Posterior vena cava (tissue), 2 donors: ENCODE measurements at regions not wholly inside any gene's neighbourhood (a gene's known extent, or its start where the extent isn't known, plus 50 kb on each side); places are given as distances from the start of the nearest gene placed in this dataset.
"Not testable (repeated sequence)": the region's sequence is repeated elsewhere in the genome, so short reads cannot be mapped to it uniquely, and the experiment has no call there.

ENCODE experiments used
- DNase-seq: peaks from one replicate; pipeline ENCODE4 v3.0.0-alpha.2; 2020; ENCODE audit warnings: low spot score
- intact Hi-C, 2 donors: fragments of 100-400 bp; cut with DNase I; formaldehyde crosslinking; loops; one replicate each; pipeline versions ENCODE4 v1.14.1 to v1.14.2; 2022 to 2023
- donor health status: DM: yes; HTN: yes; CAD: no.
- donor health status: DM: yes; HTN: yes; CAD: no.

- peak; percentile 84 for DNase-seq
- intact Hi-C loops = no loop called here
These were observed 78.3 kb upstream of the ATXN3L start for GRCh38 chrX:13397878-13398818.

- intact Hi-C loops = no loop called here
These were observed 77.1 kb upstream of the ATXN3L start for GRCh38 chrX:13396924-13397323.

GRCh38 chrX:13389501-13389900, 69.6 kb upstream of the ATXN3L start:
- intact Hi-C loops = no loop called here

More at GRCh38 chrX:13396924-13397323, 77.1 kb upstream of the ATXN3L start:
- DNase-seq = no peak

DNA sequence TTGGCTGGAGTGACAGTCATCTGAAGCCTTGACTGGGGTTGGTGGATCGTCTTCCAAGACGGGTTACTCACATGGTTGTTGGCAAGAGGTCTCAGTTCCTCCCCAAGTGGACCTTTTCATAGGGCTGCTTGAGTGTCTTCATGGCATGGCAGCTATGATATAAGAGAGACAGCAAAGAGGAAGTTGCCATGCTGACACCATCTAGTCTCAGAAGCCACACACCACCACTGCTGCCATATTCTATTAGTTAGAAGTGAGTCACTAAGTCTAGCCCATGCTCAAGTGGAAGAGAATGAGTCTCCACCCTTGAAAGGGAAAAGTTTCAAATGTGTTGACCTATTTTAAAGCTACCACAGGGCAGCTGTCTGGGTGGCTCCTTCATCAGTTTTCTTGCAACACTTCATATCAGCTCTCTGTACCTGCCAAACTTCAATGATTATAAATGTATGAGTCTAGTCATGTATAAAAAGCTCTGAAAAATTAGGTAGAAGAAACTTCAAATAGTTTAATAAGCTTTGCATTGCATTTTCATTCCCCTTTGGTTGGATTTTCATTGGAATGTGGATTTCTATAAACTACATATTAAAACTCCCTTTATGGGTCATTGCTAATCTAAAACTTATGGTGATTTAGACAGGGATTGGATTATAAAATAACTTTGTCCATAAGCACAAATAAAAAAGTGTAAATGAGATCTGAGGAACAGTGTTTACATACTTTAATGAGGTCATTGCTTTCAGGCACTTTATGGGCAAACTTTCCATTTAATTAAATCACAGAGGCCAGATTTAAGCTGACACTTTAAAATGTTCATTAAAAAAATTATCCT, 68.0 kb upstream of the ATXN3L start:
- no peak for DNase-seq
- intact Hi-C loops = no loop called here

More at GRCh38 chrX:13389501-13389900, 69.6 kb upstream of the ATXN3L start:
- no peak for DNase-seq

- no peak for DNase-seq
These were observed 66.8 kb upstream of the ATXN3L start for GRCh38 chrX:13386636-13387035.

GRCh38 chrX:13386092-13386491, 66.2 kb upstream of the ATXN3L start:
- no peak for DNase-seq
- intact Hi-C loops = no loop called here

More at GRCh38 chrX:13386636-13387035, 66.8 kb upstream of the ATXN3L start:
- intact Hi-C loops = no loop called here

DNA sequence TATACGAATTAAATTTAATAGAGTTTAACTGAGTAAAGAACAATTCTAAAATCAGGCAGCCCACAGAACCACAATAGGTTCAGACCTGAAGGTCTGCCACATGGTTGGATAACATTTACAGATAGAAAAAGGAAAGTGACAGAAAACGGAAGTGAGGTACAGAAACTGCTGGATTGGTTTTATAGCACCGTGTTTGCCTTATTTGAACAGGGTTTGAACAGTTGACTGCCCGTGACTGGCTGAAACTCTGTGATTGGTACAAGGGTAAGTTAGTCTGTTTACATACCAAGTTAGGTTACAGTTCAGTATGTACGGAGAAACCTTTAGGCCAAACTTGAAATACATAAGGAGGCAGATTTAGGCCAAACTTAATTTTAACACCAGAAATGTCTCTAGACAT, 64.1 kb upstream of the ATXN3L start:
- DNase-seq = no peak
- intact Hi-C loops = no loop called here

DNA sequence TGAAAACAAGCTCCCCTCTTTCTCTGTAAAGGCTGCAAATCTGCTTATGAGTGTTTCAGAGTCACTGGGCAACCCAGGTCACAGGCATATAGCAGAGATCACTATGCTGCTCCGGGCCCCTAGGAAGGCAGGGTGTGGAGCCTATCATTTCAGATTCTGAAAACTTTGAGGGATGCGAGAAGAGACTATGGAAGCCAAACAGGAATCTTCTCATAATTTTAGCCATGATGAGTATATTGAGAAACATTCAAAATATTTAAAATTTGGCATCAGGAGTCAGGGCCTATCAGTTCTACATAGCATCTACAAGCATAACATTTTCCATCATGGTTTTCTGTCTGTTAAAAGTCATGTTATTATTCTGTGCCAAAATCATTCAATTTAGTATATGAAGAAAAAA, 61.7 kb upstream of the ATXN3L start:
- DNase-seq = no peak
- intact Hi-C loops = no loop called here

GRCh38 chrX:13380211-13380610, 60.4 kb upstream of the ATXN3L start:
- intact Hi-C loops = no loop called here
- no peak for DNase-seq

DNA sequence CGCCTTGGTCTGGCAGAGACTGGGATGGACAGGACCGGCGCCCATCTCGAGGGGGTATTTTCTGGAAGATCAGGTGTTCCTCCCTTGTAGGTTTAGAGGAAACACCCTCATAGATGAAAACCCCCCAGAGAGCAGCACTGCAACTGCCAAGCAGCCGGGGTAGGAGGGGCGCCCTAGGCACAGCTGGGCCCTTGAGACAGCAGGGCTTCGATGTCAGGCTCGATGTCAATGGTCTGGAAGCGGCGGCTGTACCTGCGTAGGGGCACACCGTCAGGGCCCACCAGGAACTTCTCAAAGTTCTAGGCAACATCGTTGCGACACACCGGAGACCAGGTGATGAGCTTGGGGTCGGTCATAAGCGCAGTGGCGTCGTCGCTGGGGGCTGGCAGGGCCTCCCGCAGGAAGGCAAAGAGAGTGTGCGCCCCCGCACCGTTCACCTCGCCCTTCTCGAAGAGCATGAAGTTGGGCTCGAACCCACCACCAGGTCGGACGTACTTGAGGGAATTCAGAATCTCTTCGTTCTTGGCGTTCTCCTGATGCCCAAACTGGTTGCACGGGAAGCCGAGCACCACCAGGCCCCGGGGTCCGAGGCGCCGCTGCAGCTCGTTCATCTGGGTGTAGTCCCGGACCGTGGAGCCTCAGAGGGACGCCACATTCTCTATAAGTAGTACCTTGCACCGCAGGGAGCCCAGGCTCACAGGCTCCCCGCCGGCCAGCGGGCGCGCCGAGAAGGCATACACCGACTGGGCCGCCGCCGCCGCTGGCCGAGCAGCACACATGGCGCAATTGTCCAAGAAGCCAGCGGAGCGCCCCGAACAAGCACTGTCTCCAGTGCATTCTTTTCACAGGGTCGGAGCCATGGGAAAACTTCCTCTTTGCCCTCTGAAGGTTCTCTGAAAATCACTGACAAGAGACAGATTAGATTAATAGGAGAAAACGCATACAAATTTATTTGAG, 59.0 kb upstream of the ATXN3L start:
- intact Hi-C loops = loop anchor here in 1 of 2 donors (10.0 kb wide), 2 partner anchors 106 to 254 kb away; no protein-coding TSS in a partner anchor
- DNase-seq = not testable (repeated sequence)

- DNase-seq = no peak
- intact Hi-C loops = loop anchor here in 1 of 2 donors (10.0 kb wide), 2 partner anchors 107 to 253 kb away; no protein-coding TSS in a partner anchor
These were observed 57.7 kb upstream of the ATXN3L start for GRCh38 chrX:13377550-13377934.

GRCh38 chrX:13376857-13377549, 57.1 kb upstream of the ATXN3L start:
- intact Hi-C loops = loop anchor here in 1 of 2 donors (10.0 kb wide), 2 partner anchors 108 to 252 kb away; no protein-coding TSS in a partner anchor
- DNase-seq = no peak

DNA sequence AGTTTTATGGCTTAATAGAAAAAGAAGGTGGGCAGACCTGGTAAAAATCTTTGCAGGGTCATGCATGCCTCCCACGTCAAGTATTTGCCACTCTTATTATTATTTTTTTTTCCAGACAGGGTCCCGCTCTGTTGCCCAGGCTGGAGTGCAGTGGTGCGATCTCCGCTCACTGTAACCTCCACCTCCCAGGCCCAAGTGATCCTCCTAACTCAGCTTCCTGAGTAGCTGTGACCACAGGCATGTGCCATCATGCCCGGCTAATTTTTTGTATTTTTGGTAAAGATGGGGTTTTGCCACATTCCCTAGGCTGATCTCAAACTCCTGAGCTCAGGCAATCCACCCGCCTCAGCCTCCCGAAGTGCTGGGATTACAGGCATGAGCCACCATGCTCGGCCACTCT, 55.7 kb upstream of the ATXN3L start:
- DNase-seq = not testable (repeated sequence)
- intact Hi-C loops = loop anchor here in 1 of 2 donors (10.0 kb wide), 2 partner anchors 109 to 251 kb away; no protein-coding TSS in a partner anchor

GRCh38 chrX:13374364-13374763, 54.5 kb upstream of the ATXN3L start:
- intact Hi-C loops = loop anchor here in 1 of 2 donors (10.0 kb wide), 2 partner anchors 110 to 250 kb away; no protein-coding TSS in a partner anchor
- DNase-seq = no peak

GRCh38 chrX:13373431-13374187, 53.8 kb upstream of the ATXN3L start:
- intact Hi-C loops = loop anchor here in 1 of 2 donors (10.0 kb wide), 2 partner anchors 111 to 249 kb away; no protein-coding TSS in a partner anchor
- no peak for DNase-seq

DNA sequence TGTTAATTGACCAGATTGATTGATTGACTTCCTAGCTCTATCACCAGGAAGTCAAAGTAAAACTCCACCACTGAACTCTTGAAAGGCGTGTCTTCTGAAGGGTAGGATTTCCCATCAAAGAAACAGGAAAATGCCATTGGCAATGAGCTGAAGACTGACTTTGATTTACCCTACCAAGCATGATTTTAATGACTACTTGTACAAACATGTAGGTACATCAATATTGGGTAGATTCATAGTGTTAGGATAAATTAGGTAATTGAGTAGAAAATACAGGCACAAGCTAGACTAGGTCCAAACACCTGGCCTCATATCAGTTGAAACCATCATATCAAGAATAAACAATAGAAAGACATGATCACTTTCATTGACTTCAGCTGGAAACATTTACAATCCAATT, 53.2 kb upstream of the ATXN3L start:
- DNase-seq = no peak
- intact Hi-C loops = loop anchor here in 1 of 2 donors (10.0 kb wide), 2 partner anchors 112 to 248 kb away; no protein-coding TSS in a partner anchor
